A673 (cell line): ENCODE measurements at regions not wholly inside any gene's neighbourhood (a gene's known extent, or its start where the extent isn't known, plus 50 kb on each side); places are given as distances from the start of the nearest gene placed in this dataset.

Source experiments
- BruUV-seq: library from RNA; stranded (reverse); fragments of 400-500 nt; replicated peaks from 2 replicates; lab custom pipeline; 2021; lab: Mats Ljungman, UMichigan
- CTCF ChIA-PET: fragments of 300-600 bp; sonication (Branson Sonifier 250); formaldehyde crosslinking; loops from one replicate; lab custom pipeline; 2022; ENCODE audit warnings: antibody characterized with exemption; lab: Charles Lee
- POLR2A ChIA-PET: fragments of 300-600 bp; sonication (Branson Sonifier 250); formaldehyde crosslinking; loops from one replicate; lab custom pipeline; 2022; ENCODE audit warnings: antibody characterized with exemption; ENCODE audit not compliant: low non-redundant PET; lab: Charles Lee
- DNase-seq: peaks from one replicate; pipeline ENCODE4 v3.0.0-alpha.2; 2015; ENCODE audit warnings: low spot score
- H3K27ac ChIP-seq: fragments of 200-600 bp; sonication (generic); 2 replicates; pipeline ENCODE4 v1.5.1; 2016; ENCODE audit warnings: mixed run types, low read depth, mild to moderate bottlenecking, mixed read lengths, antibody characterized with exemption, low read length; ENCODE audit not compliant: poor library complexity, severe bottlenecking
- H3K27me3 ChIP-seq: fragments of 200-600 bp; sonication (generic); replicated peaks from 2 replicates; pipeline ENCODE4 v1.6.1; 2017; ENCODE audit warnings: mixed run types, low read depth, mild to moderate bottlenecking, mixed read lengths, antibody characterized with exemption, low read length; ENCODE audit not compliant: insufficient read depth, poor library complexity
- H3K36me3 ChIP-seq: fragments of 200-600 bp; sonication (generic); 2 replicates; pipeline ENCODE4 v1.6.1; 2016; ENCODE audit warnings: mixed run types, mild to moderate bottlenecking, mixed read lengths, antibody characterized with exemption, low read length; ENCODE audit not compliant: insufficient read depth, poor library complexity, severe bottlenecking
- H3K4me1 ChIP-seq: fragments of 200-600 bp; sonication (generic); 2 replicates; pipeline ENCODE4 v1.6.1; 2017; ENCODE audit warnings: mixed run types, mild to moderate bottlenecking, mixed read lengths, antibody characterized with exemption, low read length; ENCODE audit not compliant: insufficient read depth, poor library complexity, severe bottlenecking
- H3K4me3 ChIP-seq: fragments of 200-600 bp; sonication (generic); 2 replicates; pipeline ENCODE4 v1.5.1; 2016; ENCODE audit warnings: low read depth, mixed run types, mild to moderate bottlenecking, mixed read lengths, low read length; ENCODE audit not compliant: poor library complexity, severe bottlenecking
- H3K9me3 ChIP-seq: fragments of 200-600 bp; sonication (generic); 2 replicates; pipeline ENCODE4 v1.6.1; 2016; ENCODE audit warnings: mixed run types, low read depth, mild to moderate bottlenecking, mixed read lengths, antibody characterized with exemption, low read length; ENCODE audit not compliant: poor library complexity, severe bottlenecking
- EZH2 ChIP-seq: fragments of 200-600 bp; sonication (generic); IDR thresholded peaks from 2 replicates; pipeline ENCODE4 v1.6.1; 2017; ENCODE audit warnings: borderline replicate concordance, low read depth, mild to moderate bottlenecking, mixed read lengths, antibody characterized with exemption, low read length; ENCODE audit not compliant: poor library complexity, severe bottlenecking
- intact Hi-C: fragments of 100-400 bp; cut with micrococcal nuclease; formaldehyde crosslinking; loops from one replicate; pipeline ENCODE4 v1.10.0; 2022; ENCODE audit not compliant: unreplicated experiment
- TF ChIP-seq, protein P1 (sequence below): fragments of 300-800, 200-600 bp; sonication (generic); conservative IDR thresholded peaks from 2 replicates; pipeline ENCODE4 v1.5.1; 2017; ENCODE audit warnings: low read depth, mild to moderate bottlenecking, antibody characterized with exemption, low read length, moderate library complexity, mixed read lengths

DNA sequence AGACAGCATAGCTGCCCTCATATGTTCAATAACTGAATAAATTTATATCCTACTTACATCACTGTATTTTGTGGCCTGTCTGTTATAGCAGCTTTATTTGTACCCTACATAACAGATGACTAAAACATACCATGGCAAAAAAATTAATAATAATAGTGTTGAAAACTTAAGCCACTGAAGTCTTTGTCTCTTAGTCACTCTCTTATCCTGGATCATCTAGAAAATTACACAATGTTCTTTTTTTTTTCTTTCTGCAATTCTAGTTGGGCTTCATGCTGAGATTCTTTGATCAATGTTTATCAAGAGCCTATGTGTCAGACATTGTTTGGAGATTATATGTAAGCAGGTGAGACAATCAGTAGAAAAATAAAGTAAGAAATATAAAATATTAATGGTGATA, 519.3 kb upstream of the ARPP21 start:
- TF ChIP-seq EZH2: no peak
- TF ChIP-seq, protein P1, sequence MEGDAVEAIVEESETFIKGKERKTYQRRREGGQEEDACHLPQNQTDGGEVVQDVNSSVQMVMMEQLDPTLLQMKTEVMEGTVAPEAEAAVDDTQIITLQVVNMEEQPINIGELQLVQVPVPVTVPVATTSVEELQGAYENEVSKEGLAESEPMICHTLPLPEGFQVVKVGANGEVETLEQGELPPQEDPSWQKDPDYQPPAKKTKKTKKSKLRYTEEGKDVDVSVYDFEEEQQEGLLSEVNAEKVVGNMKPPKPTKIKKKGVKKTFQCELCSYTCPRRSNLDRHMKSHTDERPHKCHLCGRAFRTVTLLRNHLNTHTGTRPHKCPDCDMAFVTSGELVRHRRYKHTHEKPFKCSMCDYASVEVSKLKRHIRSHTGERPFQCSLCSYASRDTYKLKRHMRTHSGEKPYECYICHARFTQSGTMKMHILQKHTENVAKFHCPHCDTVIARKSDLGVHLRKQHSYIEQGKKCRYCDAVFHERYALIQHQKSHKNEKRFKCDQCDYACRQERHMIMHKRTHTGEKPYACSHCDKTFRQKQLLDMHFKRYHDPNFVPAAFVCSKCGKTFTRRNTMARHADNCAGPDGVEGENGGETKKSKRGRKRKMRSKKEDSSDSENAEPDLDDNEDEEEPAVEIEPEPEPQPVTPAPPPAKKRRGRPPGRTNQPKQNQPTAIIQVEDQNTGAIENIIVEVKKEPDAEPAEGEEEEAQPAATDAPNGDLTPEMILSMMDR: no peak
- Histone ChIP-seq H3K4me1 (no peaks in the 10 kb centered on the region), H3K27me3 (no peaks in the 10 kb centered on the region), H3K4me3 (no peak overlapping the region), H3K36me3 (no peaks in the 10 kb centered on the region), H3K27ac (no peak overlapping the region), H3K9me3 (no peaks in the 10 kb centered on the region)
- DNase-seq: no peak
- CTCF ChIA-PET: no interaction called here
- no TSS peak for BruUV-seq
- POLR2A ChIA-PET: no interaction called here
- intact Hi-C loops: no loop called here

GRCh38 chr3:35137612-35138011, 501.7 kb upstream of the ARPP21 start:
- H3K4me3 ChIP-seq: no peak overlapping the region
- H3K36me3 ChIP-seq: no peaks in the 10 kb centered on the region
- H3K9me3 ChIP-seq: no peaks in the 10 kb centered on the region
- H3K4me1 ChIP-seq: no peaks in the 10 kb centered on the region
- H3K27ac ChIP-seq: no peak overlapping the region
- TF ChIP-seq, protein P1: no peak
- no peak for TF ChIP-seq EZH2
- BruUV-seq: no TSS peak
- intact Hi-C loops: no loop called here
- no peak for DNase-seq
- CTCF ChIA-PET: no interaction called here
- no peaks in the 10 kb centered on the region for H3K27me3 ChIP-seq
- POLR2A ChIA-PET: no interaction called here

- Histone ChIP-seq H3K36me3 (no peaks in the 10 kb centered on the region), H3K4me3 (no peak overlapping the region), H3K9me3 (no peaks in the 10 kb centered on the region), H3K4me1 (no peaks in the 10 kb centered on the region), H3K27ac (no peak overlapping the region), H3K27me3 (no peaks in the 10 kb centered on the region)
- intact Hi-C loops: no loop called here
- BruUV-seq: no TSS peak
- TF ChIP-seq, protein P1: no peak
- TF ChIP-seq EZH2: no peak
- ChIA-PET CTCF (no interaction called here), POLR2A (no interaction called here)
- no peak for DNase-seq
Observed at GRCh38 chr3:35141406-35141805, 497.9 kb upstream of the ARPP21 start.
